Lung microvascular endothelial cell (primary cell): ENCODE measurements at regions not wholly inside any gene's neighbourhood (a gene's known extent, or its start where the extent isn't known, plus 50 kb on each side); places are given as distances from the start of the nearest gene placed in this dataset.

ENCODE experiments used
- DNase-seq, 2 donors: peaks; one replicate each; pipeline versions ENCODE4 v3.0.0 to v3.0.0-alpha.2; 2010; ENCODE audit warnings: low read depth in 2 of 2

- DNase-seq: peak; percentile 28 to 42
These were observed 53.4 kb downstream of the HES1 start for GRCh38 chr3:194189243-194189791.

DNA sequence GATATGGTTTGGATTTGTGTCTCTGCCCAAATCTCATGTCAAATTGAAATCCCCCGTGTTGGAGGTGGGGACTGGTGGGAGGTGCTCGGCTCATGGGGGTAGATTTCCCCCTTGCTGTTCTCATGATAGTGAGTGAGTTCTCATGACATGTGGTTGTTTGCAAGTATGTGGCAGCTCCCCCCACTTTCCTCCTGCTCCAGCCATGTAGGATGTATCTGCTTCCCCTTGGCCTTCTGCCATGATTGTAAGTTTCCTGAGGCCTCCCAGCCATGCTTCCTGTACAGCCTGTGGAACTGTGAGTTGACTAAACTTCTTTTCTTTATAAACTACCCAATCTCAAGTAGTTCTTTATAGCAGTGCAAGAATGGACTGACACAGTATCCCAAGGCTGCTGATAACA is 55.9 kb downstream of the HES1 start:
- DNase-seq: peak; percentile 92 to 95

- no peak for DNase-seq
These were observed 58.3 kb downstream of the HES1 start for GRCh38 chr3:194194051-194194756.

GRCh38 chr3:194194757-194195085 is 58.8 kb downstream of the HES1 start:
- DNase-seq: peak in 1 of 2 donors; percentile 35

- no peak for DNase-seq
These were observed 59.7 kb downstream of the HES1 start for GRCh38 chr3:194195611-194196010.

DNA sequence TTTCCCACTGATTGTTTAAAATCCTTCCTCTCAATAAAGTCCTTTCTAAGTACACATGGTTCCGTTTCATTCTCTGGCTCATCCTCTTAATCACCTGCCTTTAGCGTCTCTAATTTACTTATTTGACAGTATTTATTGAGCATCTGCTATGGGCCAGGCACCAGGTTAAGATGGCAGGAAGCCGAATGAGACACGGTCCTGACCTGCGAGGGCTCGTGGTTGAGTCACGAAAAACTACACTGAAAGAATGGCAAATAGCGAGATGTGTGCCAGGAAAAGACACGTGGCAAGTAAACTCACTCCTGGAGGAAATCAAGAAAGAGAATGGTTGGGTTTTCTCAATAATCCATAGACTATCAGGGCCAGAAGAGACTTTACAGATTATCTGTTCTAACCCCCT is 60.9 kb downstream of the HES1 start:
- peak; percentile 66 to 87 for DNase-seq

GRCh38 chr3:194197396-194197960 is 61.5 kb downstream of the HES1 start:
- no peak for DNase-seq

- no peak for DNase-seq
These were observed 62.2 kb downstream of the HES1 start for GRCh38 chr3:194197981-194198695.

DNA sequence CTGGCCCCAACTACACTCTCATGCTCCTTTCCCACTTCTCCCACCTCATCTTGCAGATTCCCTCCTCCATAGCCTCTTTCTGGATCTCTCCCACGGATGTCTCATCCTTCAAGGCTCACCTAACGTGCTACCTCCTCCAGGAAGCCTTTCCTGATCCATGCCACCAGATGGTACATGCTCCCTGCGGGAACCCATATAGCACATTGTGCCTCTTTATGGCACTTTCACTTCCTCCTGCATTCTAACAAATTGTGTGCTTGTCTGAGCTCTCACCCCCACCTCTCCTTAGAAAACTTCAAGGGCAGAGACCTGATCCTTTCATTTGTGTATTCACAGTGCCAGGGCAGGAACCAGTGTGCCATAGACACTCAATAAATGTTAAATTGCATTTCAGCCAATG is 63.0 kb downstream of the HES1 start:
- no peak for DNase-seq

GRCh38 chr3:194200422-194201081 is 64.6 kb downstream of the HES1 start:
- DNase-seq: no peak

- DNase-seq: no peak
These were observed 66.2 kb downstream of the HES1 start for GRCh38 chr3:194201953-194202666.

- no peak for DNase-seq
These were observed 67.6 kb downstream of the HES1 start for GRCh38 chr3:194203482-194204041.

GRCh38 chr3:194204042-194204987 is 68.4 kb downstream of the HES1 start:
- DNase-seq: no peak

DNA sequence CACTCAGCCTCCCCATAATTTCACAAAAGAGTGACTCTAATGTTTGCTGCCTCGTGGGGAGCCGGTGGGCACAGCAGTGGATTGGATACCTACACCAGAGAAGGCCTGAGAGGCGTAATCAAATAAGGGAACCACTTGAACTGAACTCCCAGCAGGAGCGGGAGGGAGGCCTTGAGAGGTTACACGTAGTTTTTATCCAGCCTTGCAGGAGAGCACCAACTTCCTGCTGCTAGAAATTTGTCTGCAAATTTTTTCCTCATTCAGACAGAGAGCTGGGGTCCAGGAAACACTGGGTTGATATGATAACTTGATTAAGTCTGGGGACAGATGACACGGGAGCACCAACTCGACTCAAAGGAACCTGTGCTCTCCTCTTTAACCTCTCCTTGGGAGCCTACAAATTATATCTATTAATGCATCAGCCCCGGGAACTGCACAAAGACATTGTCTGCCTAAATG is 69.8 kb downstream of the HES1 start:
- peak in 1 of 2 donors; percentile 62 for DNase-seq

- DNase-seq: peak in 1 of 2 donors; percentile 87
These were observed 70.4 kb downstream of the HES1 start for GRCh38 chr3:194206320-194206719.

- DNase-seq: no peak
These were observed 72.8 kb downstream of the HES1 start for GRCh38 chr3:194208709-194209108.

DNA sequence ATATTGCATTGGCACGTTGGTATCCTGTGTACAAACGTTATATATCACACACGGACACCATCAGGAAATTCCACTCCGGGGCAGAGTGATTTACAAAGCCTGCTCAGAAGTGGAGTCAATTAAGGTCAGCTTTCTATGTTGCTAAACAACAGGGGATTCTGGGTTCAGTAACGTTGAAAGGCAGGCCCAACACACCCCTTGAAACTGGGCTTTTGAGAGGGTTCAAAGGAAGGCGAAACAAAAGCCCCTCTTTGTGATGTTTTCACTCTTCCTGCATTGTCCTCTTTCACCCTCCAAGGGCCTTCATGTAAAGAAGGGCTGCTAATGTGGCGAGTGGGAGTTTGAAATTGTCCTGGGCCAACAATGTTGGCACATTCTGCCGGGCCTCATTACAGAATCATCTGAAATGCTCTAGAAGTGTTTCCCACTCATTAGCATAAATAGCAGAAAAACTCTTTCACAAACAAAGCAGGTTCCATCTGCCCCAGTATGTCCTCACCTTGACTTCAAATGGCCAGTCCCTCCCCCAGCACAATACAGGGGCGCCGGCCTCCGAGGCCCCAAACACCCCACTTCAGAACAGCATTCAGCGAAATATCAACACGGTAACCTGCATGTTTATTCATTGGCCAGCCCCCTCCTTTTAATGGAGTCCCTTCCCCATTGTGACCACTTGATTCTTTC is 76.4 kb downstream of the HES1 start:
- DNase-seq: peak; percentile 44 to 75

- DNase-seq: no peak
These were observed 76.9 kb downstream of the HES1 start for GRCh38 chr3:194212845-194213331.

- DNase-seq: no peak
These were observed 79.4 kb downstream of the HES1 start for GRCh38 chr3:194215392-194215791.
